Mucosa of stomach (tissue), 1 donor: ENCODE measurements at regions not wholly inside any gene's neighbourhood (a gene's known extent, or its start where the extent isn't known, plus 50 kb on each side); places are given as distances from the start of the nearest gene placed in this dataset.
"Not testable (repeated sequence)": the region's sequence is repeated elsewhere in the genome, so short reads cannot be mapped to it uniquely, and the experiment has no call there.

Experiments used
- H3K27me3 ChIP-seq: one replicate; pipeline ENCODE4 v1.7.0; 2013; ENCODE audit warnings: mild to moderate bottlenecking, low read length; ENCODE audit not compliant: control insufficient read depth, insufficient read depth
- H3K36me3 ChIP-seq: one replicate; pipeline ENCODE4 v1.7.0; 2013; ENCODE audit warnings: low read length; ENCODE audit not compliant: control insufficient read depth, insufficient read depth
- H3K4me1 ChIP-seq: one replicate; pipeline ENCODE4 v1.7.0; 2013; ENCODE audit warnings: mild to moderate bottlenecking, low read length; ENCODE audit not compliant: control insufficient read depth, insufficient read depth
- H3K4me3 ChIP-seq: one replicate; pipeline ENCODE4 v1.7.0; 2013; ENCODE audit warnings: low read length
- H3K9ac ChIP-seq: one replicate; pipeline ENCODE4 v1.7.0; 2013; ENCODE audit warnings: mild to moderate bottlenecking, low read length, moderate library complexity
- H3K9me3 ChIP-seq: one replicate; pipeline ENCODE4 v1.7.0; 2013; ENCODE audit warnings: mild to moderate bottlenecking, low read length, moderate library complexity; ENCODE audit not compliant: control insufficient read depth
- donor health status: Pancreatic carcinoma.

DNA sequence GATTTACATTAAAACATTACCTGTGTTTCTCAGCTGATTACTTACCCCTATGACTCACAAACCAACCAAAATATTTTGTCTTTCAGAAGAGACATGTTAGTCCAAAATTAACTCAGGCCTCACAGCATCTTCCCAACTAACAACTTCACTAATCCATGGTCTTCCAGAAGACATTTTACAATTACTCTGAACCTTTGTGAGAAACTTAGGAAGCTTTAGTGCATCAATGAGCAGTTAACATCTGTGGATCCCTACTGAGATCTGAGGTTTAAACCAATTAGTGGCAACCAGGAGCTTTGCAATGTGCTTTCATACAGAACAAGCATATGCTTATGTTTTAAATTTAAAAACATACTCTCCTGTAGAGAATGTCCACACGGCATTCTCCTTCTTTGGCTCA is 269.7 kb downstream of the UBE3D start:
- no peak overlapping the region for H3K4me3 ChIP-seq
- no peaks in the 10 kb centered on the region for H3K9me3 ChIP-seq
- H3K27me3 ChIP-seq, result no peaks in the 10 kb centered on the region
- no peak overlapping the region for H3K9ac ChIP-seq
- no peaks in the 10 kb centered on the region for H3K36me3 ChIP-seq
- H3K4me1 ChIP-seq, result no peaks in the 10 kb centered on the region

GRCh38 chr6:82801083-82801482 is 264.6 kb downstream of the UBE3D start:
- Histone ChIP-seq H3K4me1 (no peaks in the 10 kb centered on the region), H3K9ac (no peak overlapping the region), H3K9me3 (no peaks in the 10 kb centered on the region), H3K27me3 (no peaks in the 10 kb centered on the region), H3K36me3 (no peaks in the 10 kb centered on the region), H3K4me3 (no peak overlapping the region)

DNA sequence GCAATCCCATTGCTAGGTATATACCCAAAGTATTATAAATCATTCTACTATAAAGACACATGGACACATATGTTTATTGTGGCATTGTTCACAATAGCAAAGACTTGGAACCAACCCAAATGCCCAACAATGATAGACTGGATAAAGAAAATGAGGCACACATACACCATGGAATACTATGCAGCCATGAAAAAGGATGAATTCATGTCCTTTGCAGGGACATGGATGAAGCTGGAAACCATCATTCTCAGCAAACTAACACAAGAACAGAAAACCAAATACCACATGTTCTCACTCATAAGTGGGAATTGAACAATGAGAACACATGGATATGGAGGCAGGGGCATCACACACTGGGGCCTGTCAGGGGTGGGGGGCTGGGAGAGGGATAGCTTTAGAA is 249.4 kb downstream of the UBE3D start:
- not testable (repeated sequence) for H3K27me3 ChIP-seq, H3K36me3 ChIP-seq, H3K9ac ChIP-seq, H3K9me3 ChIP-seq, H3K4me1 ChIP-seq, H3K4me3 ChIP-seq

- H3K36me3 ChIP-seq, result no peaks in the 10 kb centered on the region
- H3K9ac ChIP-seq, result no peak overlapping the region
- no peaks in the 10 kb centered on the region for H3K4me1 ChIP-seq
- no peaks in the 10 kb centered on the region for H3K27me3 ChIP-seq
- H3K9me3 ChIP-seq, result no peaks in the 10 kb centered on the region
- no peak overlapping the region for H3K4me3 ChIP-seq
Observed at GRCh38 chr6:82818727-82819126, 246.9 kb downstream of the UBE3D start.

GRCh38 chr6:82823361-82823760 is 242.3 kb downstream of the UBE3D start:
- H3K9me3 ChIP-seq, result no peaks in the 10 kb centered on the region
- no peaks in the 10 kb centered on the region for H3K4me1 ChIP-seq
- no peaks in the 10 kb centered on the region for H3K27me3 ChIP-seq
- no peak overlapping the region for H3K9ac ChIP-seq
- no peak overlapping the region for H3K4me3 ChIP-seq
- H3K36me3 ChIP-seq, result no peaks in the 10 kb centered on the region

DNA sequence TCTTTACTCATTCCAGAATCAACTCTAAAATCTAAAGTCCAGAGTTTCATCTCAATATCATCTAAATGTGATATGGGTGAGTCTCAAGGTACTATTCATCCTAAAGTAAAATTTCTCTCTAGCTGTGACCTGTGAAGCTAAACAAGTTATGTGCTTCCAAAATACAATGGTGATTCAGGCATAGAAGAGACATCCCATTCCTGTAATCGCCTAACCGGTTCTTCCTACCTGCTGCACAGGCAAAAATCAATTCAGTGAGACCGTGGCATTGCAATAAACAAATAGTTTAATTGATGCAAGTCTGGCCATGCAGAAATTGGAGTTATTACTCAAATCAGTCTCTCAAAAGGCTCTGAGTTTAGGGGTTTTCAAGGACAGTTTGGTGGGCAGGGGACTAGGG is 232.8 kb downstream of the UBE3D start:
- Histone ChIP-seq H3K36me3 (no peaks in the 10 kb centered on the region), H3K9me3 (no peaks in the 10 kb centered on the region), H3K27me3 (no peaks in the 10 kb centered on the region), H3K4me3 (no peak overlapping the region), H3K9ac (no peak overlapping the region), H3K4me1 (no peaks in the 10 kb centered on the region)

DNA sequence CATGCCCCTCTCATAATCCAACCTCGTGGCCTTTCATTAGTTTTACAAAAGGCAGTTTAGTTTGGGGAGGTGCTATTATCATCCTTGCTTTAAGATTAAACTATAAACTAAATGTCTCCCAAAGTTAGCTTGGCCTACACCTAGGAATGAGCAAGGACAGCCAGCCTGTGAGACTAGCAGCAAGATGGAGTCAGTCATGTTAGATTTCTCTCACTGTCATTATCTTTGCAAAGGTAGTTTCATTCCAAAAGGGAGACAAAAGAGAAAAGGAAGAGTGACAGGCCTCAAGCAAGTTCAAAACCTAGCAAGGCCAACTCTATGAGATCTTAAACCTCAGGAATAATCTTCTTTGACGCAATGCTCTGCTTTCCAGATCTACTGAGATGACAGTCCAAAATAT is 232.2 kb downstream of the UBE3D start:
- Histone ChIP-seq H3K9ac (no peak overlapping the region), H3K4me3 (no peak overlapping the region), H3K36me3 (no peaks in the 10 kb centered on the region), H3K4me1 (no peaks in the 10 kb centered on the region), H3K9me3 (no peaks in the 10 kb centered on the region), H3K27me3 (no peaks in the 10 kb centered on the region)

DNA sequence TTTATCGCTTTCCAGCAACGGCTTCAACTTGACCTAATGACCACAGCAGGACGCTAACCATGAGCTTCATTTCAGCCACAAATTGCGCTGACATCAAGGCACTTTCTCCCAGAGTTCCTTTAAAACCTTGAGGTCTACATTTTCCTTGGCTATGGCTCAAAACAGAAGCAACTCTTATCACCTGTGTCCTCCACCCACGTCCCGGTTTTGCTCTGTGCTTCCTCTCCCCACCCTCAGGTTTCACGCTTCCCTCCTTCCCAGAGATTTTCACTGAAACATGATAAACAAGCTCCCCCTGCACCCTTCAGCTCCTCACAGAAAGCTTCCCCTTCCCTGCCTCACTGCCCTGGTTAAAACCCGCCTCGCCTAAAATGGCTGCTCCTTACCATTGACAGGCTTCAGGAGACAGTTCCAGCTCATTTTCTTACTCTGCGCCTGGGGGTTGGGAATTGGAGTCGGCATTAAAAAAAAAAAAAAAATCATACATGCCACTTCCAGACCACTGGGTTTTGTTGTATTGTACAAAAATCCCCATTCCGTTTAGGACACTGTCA is 229.5 kb downstream of the UBE3D start:
- Histone ChIP-seq H3K36me3 (no peaks in the 10 kb centered on the region), H3K9me3 (no peaks in the 10 kb centered on the region), H3K4me3 (no peak overlapping the region), H3K27me3 (no peaks in the 10 kb centered on the region), H3K4me1 (no peaks in the 10 kb centered on the region), H3K9ac (no peak overlapping the region)

DNA sequence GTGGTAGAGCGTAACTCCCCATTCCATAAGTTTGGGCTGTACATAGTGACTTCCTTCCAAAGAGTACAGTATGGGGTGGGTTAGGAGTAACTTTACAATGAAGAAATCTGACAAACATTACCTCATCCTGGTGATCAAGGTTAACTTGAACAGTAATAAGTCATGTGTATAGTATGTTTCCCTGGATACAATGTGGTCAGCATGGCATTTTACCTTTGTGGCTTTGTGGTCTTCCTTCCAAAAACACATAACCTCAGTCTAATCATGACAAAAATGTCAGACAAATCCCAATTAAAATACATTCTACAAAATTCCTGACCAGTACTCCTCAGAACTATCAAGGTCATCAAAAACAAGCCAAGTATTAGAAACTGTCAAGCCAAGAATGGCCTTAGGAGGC is 225.1 kb downstream of the UBE3D start:
- no peak overlapping the region for H3K9ac ChIP-seq
- no peaks in the 10 kb centered on the region for H3K36me3 ChIP-seq
- H3K4me3 ChIP-seq, result no peak overlapping the region
- no peaks in the 10 kb centered on the region for H3K9me3 ChIP-seq
- H3K27me3 ChIP-seq, result no peaks in the 10 kb centered on the region
- H3K4me1 ChIP-seq, result no peaks in the 10 kb centered on the region

GRCh38 chr6:82841309-82841708 is 224.3 kb downstream of the UBE3D start:
- H3K4me1 ChIP-seq, result no peaks in the 10 kb centered on the region
- H3K27me3 ChIP-seq, result no peaks in the 10 kb centered on the region
- no peaks in the 10 kb centered on the region for H3K9me3 ChIP-seq
- no peak overlapping the region for H3K4me3 ChIP-seq
- H3K9ac ChIP-seq, result no peak overlapping the region
- H3K36me3 ChIP-seq, result no peaks in the 10 kb centered on the region
